ENCODE measurements at regions not wholly inside any gene's neighbourhood (a gene's known extent, or its start where the extent isn't known, plus 50 kb on each side); places are given as distances from the start of the nearest gene placed in this dataset.

GRCh38 chr6:40807484-40807883, 220.3 kb upstream of the LRFN2 start:
- no peaks in the 10 kb centered on the region for H3K4me1 ChIP-seq (ENCODE audit: insufficient read depth, low read length, poor library complexity, severe bottlenecking)
- TF ChIP-seq EZH2 (IDR thresholded peaks at IDR 0.05; ENCODE audit: borderline replicate concordance, low read depth, low read length, poor library complexity, severe bottlenecking), result no peak
- TF ChIP-seq CTCF (conservative IDR thresholded peaks at IDR 0.05; ENCODE audit: low read depth, low read length), result no peak
- H3K36me3 ChIP-seq (ENCODE audit: insufficient read depth, low read length, poor library complexity, severe bottlenecking), result no peaks in the 10 kb centered on the region
- CTCF ChIA-PET, result no interaction called here
- no peak overlapping the region for H3K4me3 ChIP-seq (ENCODE audit: low read depth, low read length, poor library complexity, severe bottlenecking)
- no peaks in the 10 kb centered on the region for H3K27me3 ChIP-seq (replicated peaks; ENCODE audit: insufficient read depth, low read depth, low read length, poor library complexity)
- no peak overlapping the region for H3K27ac ChIP-seq (ENCODE audit: low read depth, low read length, poor library complexity, severe bottlenecking)
- no TSS peak for BruUV-seq (replicated peaks)
- H3K9me3 ChIP-seq (ENCODE audit: low read depth, low read length, poor library complexity, severe bottlenecking), result no peaks in the 10 kb centered on the region
- DNase-seq (ENCODE audit: low spot score), result no peak
- intact Hi-C loops (cut with micrococcal nuclease; ENCODE audit: unreplicated experiment), result no loop called here
- POLR2A ChIA-PET (ENCODE audit: low non-redundant PET), result no interaction called here

- POLR2A ChIA-PET (ENCODE audit: low non-redundant PET), result no interaction called here
- no peaks in the 10 kb centered on the region for H3K36me3 ChIP-seq (ENCODE audit: insufficient read depth, low read length, poor library complexity, severe bottlenecking)
- no TSS peak for BruUV-seq (replicated peaks)
- no peak overlapping the region for H3K27ac ChIP-seq (ENCODE audit: low read depth, low read length, poor library complexity, severe bottlenecking)
- H3K9me3 ChIP-seq (ENCODE audit: low read depth, low read length, poor library complexity, severe bottlenecking), result no peaks in the 10 kb centered on the region
- DNase-seq (ENCODE audit: low spot score), result no peak
- TF ChIP-seq EZH2 (IDR thresholded peaks at IDR 0.05; ENCODE audit: borderline replicate concordance, low read depth, low read length, poor library complexity, severe bottlenecking), result no peak
- H3K27me3 ChIP-seq (replicated peaks; ENCODE audit: insufficient read depth, low read depth, low read length, poor library complexity), result no peaks in the 10 kb centered on the region
- H3K4me1 ChIP-seq (ENCODE audit: insufficient read depth, low read length, poor library complexity, severe bottlenecking), result no peaks in the 10 kb centered on the region
- CTCF ChIA-PET, result no interaction called here
- no peak overlapping the region for H3K4me3 ChIP-seq (ENCODE audit: low read depth, low read length, poor library complexity, severe bottlenecking)
- intact Hi-C loops (cut with micrococcal nuclease; ENCODE audit: unreplicated experiment), result no loop called here
These were observed 219.2 kb upstream of the LRFN2 start for GRCh38 chr6:40806256-40806864.

- no TSS peak for BruUV-seq (replicated peaks)
- Histone ChIP-seq H3K9me3 (ENCODE audit: low read depth, low read length, poor library complexity, severe bottlenecking) (no peaks in the 10 kb centered on the region), H3K36me3 (ENCODE audit: insufficient read depth, low read length, poor library complexity, severe bottlenecking) (no peaks in the 10 kb centered on the region), H3K4me1 (ENCODE audit: insufficient read depth, low read length, poor library complexity, severe bottlenecking) (no peaks in the 10 kb centered on the region), H3K27me3 (replicated peaks; ENCODE audit: insufficient read depth, low read depth, low read length, poor library complexity) (no peaks in the 10 kb centered on the region), H3K4me3 (ENCODE audit: low read depth, low read length, poor library complexity, severe bottlenecking) (no peak overlapping the region), H3K27ac (ENCODE audit: low read depth, low read length, poor library complexity, severe bottlenecking) (no peak overlapping the region)
- POLR2A ChIA-PET (ENCODE audit: low non-redundant PET), result no interaction called here
- TF ChIP-seq EZH2 (IDR thresholded peaks at IDR 0.05; ENCODE audit: borderline replicate concordance, low read depth, low read length, poor library complexity, severe bottlenecking) (no peak), CTCF (conservative IDR thresholded peaks at IDR 0.05; ENCODE audit: low read depth, low read length) (no peak)
- intact Hi-C loops (cut with micrococcal nuclease; ENCODE audit: unreplicated experiment), result no loop called here
- CTCF ChIA-PET, result no interaction called here
- DNase-seq (ENCODE audit: low spot score), result no peak
These were observed 218.2 kb upstream of the LRFN2 start for GRCh38 chr6:40805336-40805735.

- Histone ChIP-seq H3K4me1 (ENCODE audit: insufficient read depth, low read length, poor library complexity, severe bottlenecking) (no peaks in the 10 kb centered on the region), H3K9me3 (ENCODE audit: low read depth, low read length, poor library complexity, severe bottlenecking) (no peaks in the 10 kb centered on the region), H3K27ac (ENCODE audit: low read depth, low read length, poor library complexity, severe bottlenecking) (no peak overlapping the region), H3K4me3 (ENCODE audit: low read depth, low read length, poor library complexity, severe bottlenecking) (no peak overlapping the region), H3K36me3 (ENCODE audit: insufficient read depth, low read length, poor library complexity, severe bottlenecking) (no peaks in the 10 kb centered on the region), H3K27me3 (replicated peaks; ENCODE audit: insufficient read depth, low read depth, low read length, poor library complexity) (no peaks in the 10 kb centered on the region)
- DNase-seq (ENCODE audit: low spot score), result no peak
- intact Hi-C loops (cut with micrococcal nuclease; ENCODE audit: unreplicated experiment), result no loop called here
- BruUV-seq (replicated peaks), result no TSS peak
- ChIA-PET POLR2A (ENCODE audit: low non-redundant PET) (no interaction called here), CTCF (no interaction called here)
- TF ChIP-seq EZH2 (IDR thresholded peaks at IDR 0.05; ENCODE audit: borderline replicate concordance, low read depth, low read length, poor library complexity, severe bottlenecking) (no peak), CTCF (conservative IDR thresholded peaks at IDR 0.05; ENCODE audit: low read depth, low read length) (peak; percentile 59)
These were observed 217.7 kb upstream of the LRFN2 start for GRCh38 chr6:40804905-40805304.
